AG08395 (cell line): ENCODE measurements at regions not wholly inside any gene's neighbourhood (a gene's known extent, or its start where the extent isn't known, plus 50 kb on each side); places are given as distances from the start of the nearest gene placed in this dataset.
"Not testable (repeated sequence)": the region's sequence is repeated elsewhere in the genome, so short reads cannot be mapped to it uniquely, and the experiment has no call there.

Experiments
- DNase-seq: peaks from one replicate; pipeline ENCODE4 v3.0.0; 2012; ENCODE audit warnings: mixed read lengths, low spot score

- no peak for DNase-seq
These were observed 820.8 kb downstream of the BRINP3 start for GRCh38 chr1:189656628-189657530.

DNA sequence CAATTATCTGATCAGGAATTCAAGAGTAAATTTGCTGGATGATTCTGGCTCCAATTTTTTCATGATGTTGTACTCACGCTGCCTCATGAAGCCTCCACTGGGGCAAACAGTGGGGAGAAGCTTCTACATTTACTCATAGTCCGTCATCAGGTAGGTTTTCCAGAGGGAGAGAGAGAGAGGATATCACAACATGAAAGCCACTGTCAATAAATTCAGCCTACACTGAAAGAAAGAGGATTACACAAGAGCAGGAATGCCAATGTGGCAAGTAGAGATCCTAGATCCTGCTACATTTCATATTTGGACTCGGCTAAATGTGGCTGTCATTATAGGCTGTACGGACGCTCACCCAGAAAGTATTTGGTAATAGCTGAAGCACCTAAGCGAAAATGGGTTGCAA lies 819.9 kb downstream of the BRINP3 start:
- no peak for DNase-seq

GRCh38 chr1:189658381-189658780 lies 819.3 kb downstream of the BRINP3 start:
- DNase-seq = no peak

GRCh38 chr1:189659731-189660130 lies 817.9 kb downstream of the BRINP3 start:
- no peak for DNase-seq

DNA sequence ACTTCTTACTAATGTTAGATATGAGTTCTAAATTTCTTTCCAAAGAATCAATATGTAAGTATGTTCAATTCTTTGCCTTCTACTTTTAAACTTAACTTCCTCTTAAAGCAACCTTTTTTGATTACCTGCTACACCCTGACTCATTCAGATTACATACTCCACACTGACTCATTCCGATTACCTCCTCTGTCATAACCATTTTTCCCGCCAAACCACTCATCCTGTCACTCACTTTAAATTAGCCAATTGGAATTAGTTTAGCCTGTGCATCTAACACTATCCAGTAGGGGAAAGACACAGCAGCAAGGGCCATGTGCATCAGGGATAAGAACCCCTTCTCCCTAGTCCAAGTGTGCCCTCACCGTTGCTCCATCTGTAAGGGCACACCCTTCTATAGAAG lies 815.5 kb downstream of the BRINP3 start:
- DNase-seq = no peak

DNA sequence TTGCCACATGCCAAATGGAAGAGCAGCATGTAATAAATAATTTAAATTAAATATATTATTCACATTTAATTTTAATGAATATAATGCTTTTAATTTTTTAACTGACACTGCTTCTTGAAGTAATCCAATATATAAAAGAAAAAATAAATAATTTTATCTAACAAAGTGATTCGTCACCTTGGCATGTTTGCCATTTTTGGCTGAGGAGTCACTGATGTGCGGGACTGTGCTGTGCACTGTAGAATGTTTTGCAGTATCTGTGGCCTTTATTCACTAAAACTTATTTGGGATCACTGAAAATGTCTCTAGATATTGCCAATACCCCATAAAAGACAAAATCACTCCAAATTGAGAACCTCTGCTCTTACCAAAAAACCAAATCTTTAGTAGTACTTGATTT lies 807.8 kb downstream of the BRINP3 start:
- DNase-seq = no peak

- DNase-seq = no peak
These were observed 804.4 kb downstream of the BRINP3 start for GRCh38 chr1:189673217-189673616.

DNA sequence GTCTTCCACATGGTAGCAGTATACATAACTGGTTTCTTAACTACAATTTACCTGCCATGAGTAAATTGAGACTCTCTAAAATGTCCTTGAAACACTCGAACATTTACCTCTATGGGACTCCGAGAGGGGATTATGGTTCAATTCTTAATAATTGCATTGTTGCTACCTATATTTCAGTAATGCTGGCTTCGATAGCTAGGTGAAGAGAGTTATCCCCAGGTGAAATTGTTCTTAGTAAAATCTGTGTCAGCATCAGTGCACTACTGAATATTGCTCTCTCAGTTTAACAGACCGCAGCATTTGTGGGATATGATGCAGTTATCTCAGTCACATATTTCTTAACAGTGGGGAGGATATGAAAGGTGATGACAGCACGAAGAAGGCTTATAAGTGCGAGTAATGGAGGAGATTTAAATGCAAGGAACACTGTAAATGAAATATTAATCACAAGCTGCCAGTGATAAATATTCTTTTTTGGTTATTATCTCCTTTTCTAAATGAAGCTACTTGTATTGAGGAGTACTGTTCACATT lies 801.9 kb downstream of the BRINP3 start:
- DNase-seq = no peak

DNA sequence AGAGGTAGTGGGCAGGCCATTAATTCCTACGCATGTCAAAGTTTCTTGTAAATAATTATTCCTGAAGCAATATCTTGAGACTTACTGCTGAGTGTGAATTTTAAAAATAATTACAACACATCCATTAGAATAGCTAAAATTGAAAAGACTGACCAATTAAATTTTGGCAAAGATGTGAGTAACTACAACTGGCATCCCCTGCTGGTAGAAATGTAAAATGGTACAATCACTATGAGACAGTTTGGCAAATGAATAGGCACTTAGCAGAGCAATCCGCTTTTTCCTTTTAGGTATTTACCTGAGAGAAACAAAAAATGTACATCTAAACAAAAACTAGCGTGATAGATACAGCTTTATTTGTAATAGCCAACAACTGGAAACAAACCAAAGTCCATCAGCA lies 798.9 kb downstream of the BRINP3 start:
- DNase-seq = no peak

- DNase-seq = no peak
These were observed 796.3 kb downstream of the BRINP3 start for GRCh38 chr1:189681252-189681919.

DNA sequence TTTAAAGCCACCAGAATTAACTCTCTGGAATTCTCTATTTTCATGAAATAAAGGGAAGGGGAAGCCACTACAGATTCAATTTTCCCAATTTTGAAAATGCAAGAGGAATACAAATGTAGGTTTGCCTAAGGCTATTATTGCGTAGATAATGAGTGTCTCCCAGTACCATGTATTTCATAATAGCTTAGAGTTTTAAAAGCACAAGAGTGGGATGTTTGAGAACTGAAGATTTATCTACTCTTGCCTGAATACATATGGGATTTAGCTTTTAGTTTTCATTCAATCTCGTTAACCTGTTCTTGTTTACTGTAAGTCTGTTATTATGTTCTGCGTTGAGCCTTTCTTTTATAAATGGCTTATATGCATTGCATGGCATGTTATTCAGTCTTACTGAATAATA lies 795.1 kb downstream of the BRINP3 start:
- no peak for DNase-seq

GRCh38 chr1:189686288-189686687 lies 791.4 kb downstream of the BRINP3 start:
- no peak for DNase-seq

DNA sequence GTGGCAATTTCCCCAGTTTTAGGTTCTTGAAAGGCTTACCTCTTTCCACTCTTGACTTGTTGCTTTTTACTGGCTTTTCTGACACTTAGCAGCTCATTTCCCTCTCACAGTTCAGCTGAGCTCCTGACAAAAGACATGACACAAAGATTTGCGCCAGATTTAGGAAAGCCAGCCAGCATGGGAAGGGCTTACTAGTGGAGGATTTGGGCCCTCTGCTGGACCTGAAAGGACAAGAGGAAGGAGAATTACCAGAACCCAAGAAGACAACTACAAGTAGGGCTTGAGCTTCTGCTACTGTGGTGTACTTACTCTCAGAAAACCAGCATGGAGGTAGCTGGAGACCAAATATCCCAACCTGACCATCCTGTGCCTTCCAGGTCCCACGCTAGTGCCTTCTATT lies 784.5 kb downstream of the BRINP3 start:
- DNase-seq = no peak

DNA sequence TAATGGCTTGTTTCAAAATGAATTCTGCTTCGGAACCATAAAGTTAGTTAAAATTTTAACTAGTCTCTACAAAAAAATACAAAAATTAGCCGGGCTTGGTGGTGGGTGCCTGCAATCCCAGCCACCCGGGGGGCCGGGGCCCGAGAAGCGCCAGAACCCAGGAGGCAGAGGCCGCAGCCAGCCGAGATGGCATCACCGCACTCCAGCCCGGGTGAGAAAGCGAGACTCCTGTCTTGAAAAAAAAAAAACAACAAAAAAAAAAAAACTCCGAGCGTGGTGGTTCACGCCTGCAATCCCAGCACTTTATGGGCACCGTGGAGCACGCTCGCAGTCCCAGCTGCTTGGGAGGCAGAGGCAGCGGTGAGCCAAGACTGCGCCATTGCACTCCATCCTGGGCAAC lies 781.4 kb downstream of the BRINP3 start:
- no peak for DNase-seq

DNA sequence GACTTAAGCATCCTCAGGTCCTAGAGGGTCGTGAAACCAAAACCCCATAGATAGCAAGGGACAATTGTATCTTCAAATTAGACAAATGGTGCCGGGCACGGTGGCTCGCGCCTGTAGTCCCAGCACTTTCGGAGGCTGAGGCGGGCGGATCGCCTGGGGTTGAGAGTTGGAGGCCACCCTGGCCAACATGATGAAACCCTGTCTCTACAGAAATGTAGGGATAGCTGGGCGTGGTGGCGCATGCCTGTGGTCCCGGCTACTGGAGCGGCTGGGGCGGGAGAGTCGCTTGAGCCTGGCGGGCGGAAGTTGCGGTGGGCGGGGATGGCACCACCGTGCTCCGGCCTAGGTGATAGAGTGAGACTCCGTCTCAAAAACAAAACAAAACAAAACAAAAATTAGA lies 780.6 kb downstream of the BRINP3 start:
- DNase-seq = no peak

DNA sequence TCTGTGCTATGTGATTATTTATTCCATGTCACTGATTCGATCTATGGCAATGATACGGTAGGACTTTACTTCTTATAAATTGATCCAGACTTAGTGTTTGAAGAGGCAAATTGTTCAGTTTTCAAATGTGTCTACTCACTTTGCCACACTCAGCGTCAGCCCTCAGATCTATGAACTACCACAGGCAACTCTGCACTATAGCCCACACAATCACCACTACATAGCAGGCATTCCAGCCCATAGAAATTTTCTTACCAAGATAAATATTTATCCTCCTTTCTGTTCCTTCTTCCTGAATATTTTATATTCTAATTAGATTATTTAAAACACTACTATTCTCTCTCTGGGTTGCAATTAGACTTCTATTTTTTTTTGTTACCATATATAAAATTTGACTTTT lies 776.1 kb downstream of the BRINP3 start:
- DNase-seq = no peak

- no peak for DNase-seq
These were observed 771.1 kb downstream of the BRINP3 start for GRCh38 chr1:189706594-189706993.

DNA sequence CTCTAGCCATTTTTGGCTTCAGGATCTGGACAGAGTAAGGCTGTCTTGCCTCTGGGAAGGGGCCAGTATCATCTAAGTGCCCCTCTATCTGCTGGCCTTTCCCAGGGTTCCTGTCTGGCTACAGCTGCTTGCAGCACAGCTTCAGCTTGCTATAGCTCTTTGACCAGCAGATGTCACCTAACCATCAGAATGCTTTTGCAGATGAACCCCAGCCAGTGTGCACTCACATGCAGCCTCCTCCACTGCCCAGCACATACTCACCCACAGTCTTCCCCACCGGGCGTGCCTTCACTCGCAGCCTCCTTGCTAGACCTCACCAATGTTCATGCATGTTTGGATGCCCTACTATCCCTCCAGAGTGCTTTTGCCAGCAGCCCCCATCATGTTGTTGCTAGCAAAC lies 769.0 kb downstream of the BRINP3 start:
- no peak for DNase-seq

DNA sequence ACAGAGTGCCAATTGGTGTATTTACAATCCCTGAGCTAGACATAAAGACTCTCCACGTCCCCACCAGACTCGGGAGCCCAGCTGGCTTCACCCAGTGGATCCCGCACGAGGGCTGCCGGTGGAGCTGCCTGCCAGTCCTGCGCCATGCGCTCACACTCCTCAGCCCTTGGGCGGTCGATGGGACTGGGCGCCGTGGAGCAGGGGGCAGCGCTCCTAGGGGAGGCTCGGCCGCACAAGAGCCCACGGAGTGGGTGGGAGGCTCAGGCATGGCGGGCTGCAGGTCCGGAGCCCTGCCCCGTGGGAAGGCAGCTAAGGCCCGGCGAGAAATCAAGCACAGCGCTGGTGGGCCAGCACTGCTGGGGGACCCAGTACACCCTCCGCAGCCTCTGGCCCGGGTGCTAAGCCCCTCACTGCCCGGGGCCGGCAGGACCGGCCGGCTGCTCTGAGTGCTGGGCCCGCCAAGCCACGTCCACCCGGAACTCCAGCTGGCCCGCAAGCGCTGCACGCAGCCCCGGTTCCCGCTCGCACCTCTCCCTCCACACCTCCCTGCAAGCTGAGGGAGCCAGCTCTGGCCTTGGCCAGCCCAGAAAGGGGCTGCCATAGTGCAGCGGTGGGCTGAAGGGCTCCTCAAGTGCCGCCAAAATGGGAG lies 759.4 kb downstream of the BRINP3 start:
- not testable (repeated sequence) for DNase-seq

DNA sequence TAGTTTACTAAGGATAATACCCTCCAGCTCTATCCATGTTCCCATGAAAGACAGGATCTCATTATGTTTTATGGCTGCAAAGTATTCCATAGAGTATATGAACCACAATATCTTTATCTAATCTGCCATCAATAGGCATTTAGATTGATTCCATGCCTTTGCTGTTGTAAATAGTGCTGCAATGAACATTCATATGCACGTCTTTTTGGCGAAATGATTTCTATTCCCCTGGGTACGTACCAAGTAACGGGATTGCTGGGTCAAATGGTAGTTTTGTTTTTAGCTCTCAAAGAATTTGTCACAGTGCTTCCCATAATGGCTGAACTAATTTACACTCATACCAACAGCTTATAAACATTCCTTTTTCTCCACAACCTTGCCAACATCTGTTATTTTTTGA lies 750.9 kb downstream of the BRINP3 start:
- DNase-seq = no peak

DNA sequence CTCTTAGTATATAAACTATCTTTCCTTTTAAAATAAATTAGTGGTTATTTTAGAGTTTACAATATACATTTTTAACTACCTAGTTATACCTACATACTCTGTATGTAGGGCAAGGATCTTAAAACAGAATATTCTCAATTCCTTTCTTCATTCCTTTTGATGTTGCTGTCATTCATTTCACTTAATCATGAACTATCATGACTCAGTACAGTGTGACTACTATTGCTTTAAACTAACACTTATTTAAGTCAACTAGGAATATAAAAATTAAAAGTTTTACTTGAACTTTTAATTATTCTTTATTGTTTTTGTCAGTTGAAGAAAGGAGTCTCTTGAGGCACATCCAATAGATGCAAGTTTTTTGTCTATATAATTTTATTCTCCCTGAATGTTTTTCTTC lies 726.4 kb downstream of the BRINP3 start:
- DNase-seq = no peak

DNA sequence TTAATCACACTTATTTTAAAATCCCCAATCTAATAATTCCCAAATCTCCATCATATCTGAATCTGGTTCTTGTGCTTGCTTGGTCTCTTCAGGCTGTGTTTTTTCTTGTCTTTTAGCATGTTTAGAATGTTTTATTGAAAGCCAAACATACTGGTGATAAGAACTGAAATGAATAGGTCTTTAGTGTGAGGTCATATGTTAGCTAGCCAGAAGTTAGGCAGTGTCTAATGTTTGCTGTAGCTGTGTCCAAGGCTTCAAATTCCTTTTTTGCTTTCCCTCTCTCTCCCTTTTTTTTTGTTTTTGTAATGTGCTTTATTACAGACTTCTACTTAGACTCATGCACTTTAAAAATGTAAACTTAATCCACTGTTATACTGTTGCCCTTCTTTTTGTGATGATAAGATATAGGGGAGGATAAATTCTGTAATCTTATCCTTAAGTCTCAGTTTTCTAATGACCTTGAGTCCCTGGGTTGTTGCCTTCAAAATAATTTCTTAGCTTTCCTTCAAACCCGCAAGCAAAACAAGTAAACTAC lies 725.1 kb downstream of the BRINP3 start:
- no peak for DNase-seq

DNA sequence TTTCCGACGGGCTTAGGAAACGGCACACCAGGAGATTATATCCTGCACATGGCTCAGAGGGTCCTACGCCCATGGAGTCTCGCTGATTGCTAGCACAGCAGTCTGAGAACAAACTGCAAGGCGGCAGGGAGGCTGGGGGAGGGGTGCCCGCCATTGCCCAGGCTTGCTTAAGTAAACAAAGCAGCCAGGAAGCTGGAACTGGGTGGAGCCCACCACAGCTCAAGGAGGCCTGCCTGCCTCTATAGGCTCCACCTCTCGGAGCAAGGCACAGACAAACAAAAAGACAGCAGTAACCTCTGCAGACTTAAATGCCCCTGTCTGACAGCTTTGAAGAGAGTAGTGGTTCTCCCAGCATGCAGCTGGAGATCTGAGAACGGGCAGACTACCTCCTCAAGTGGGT lies 722.6 kb downstream of the BRINP3 start:
- not testable (repeated sequence) for DNase-seq
